ENCODE measurements at regions not wholly inside any gene's neighbourhood (a gene's known extent, or its start where the extent isn't known, plus 50 kb on each side); places are given as distances from the start of the nearest gene placed in this dataset.

GRCh38 chr3:197419696-197420095 is 121.3 kb upstream of the DLG1 start:
- TF ChIP-seq CEBPZ (IDR thresholded peaks at IDR 0.05; ENCODE audit: low read depth, low read length) = no peak
- TF ChIP-seq CTCF (IDR thresholded peaks at IDR 0.05 in 2 of 3, conservative IDR thresholded peaks at IDR 0.05 in 1 of 3; ENCODE audit: control insufficient read depth in 2 of 3, extremely low read depth in 1 of 3, insufficient read depth in 1 of 3, low read depth in 3 of 3, low read length in 3 of 3) = no peak
- TF ChIP-seq MXI1 (IDR thresholded peaks at IDR 0.05; ENCODE audit: low read depth, low read length) = no peak
- no peak for TF ChIP-seq CHD4 (IDR thresholded peaks at IDR 0.05)
- no peak for TF ChIP-seq SREBF2 (IDR thresholded peaks at IDR 0.05; ENCODE audit: low read length)

Data from GM12878 (cell line).